H1 (cell line): ENCODE measurements at regions not wholly inside any gene's neighbourhood (a gene's known extent, or its start where the extent isn't known, plus 50 kb on each side); places are given as distances from the start of the nearest gene placed in this dataset.

Experiments used
- ASH2L ChIP-seq: fragments of 200-600, 300-600 bp; sonication (generic); IDR thresholded peaks from one replicate; pipeline ENCODE4 v1.7.1; 2017; ENCODE audit warnings: low read length
- BACH1 ChIP-seq: IDR thresholded peaks from 2 replicates; pipeline ENCODE4 v1.6.1; 2012; ENCODE audit warnings: low read length, improper control_type of control experiment
- CHD1 ChIP-seq: IDR thresholded peaks from 2 replicates; pipeline ENCODE4 v1.6.1; 2012; ENCODE audit warnings: low read depth, low read length, improper control_type of control experiment
- CHD7 ChIP-seq: fragments of 300-600 bp; sonication (generic); IDR thresholded peaks from 2 replicates; pipeline ENCODE4 v1.7.1; 2012; ENCODE audit warnings: low read length, moderate library complexity, mild to moderate bottlenecking, inconsistent platforms; ENCODE audit not compliant: insufficient replicate concordance
- RAD21 ChIP-seq, 2 experiments: IDR thresholded peaks in 1 of 2; conservative IDR thresholded peaks in 1 of 2; 2 replicates each; pipeline ENCODE4 v1.6.1; 2011; ENCODE audit warnings: low read depth in 2 of 2, low read length in 2 of 2, improper control_type of control experiment in 1 of 2, inconsistent platforms in 1 of 2, mild to moderate bottlenecking in 1 of 2, moderate library complexity in 1 of 2
- SIRT6 ChIP-seq: IDR thresholded peaks from one replicate; pipeline ENCODE4 v1.7.1; 2012; ENCODE audit warnings: low read length, inconsistent platforms
- SRF ChIP-seq: IDR thresholded peaks from 2 replicates; pipeline ENCODE4 v1.6.1; 2011; ENCODE audit warnings: mild to moderate bottlenecking, low read depth, low read length, moderate library complexity
- TAF1 ChIP-seq: IDR thresholded peaks from 2 replicates; pipeline ENCODE4 v1.6.1; 2011; ENCODE audit warnings: mild to moderate bottlenecking, low read depth, low read length
- ZNF274 ChIP-seq: IDR thresholded peaks from 2 replicates; pipeline ENCODE4 v1.7.0; 2012; ENCODE audit warnings: low read length, borderline replicate concordance; ENCODE audit errors: extremely low read depth

GRCh38 chrX:106286053-106286650, 118.0 kb downstream of the PWWP3B start (continued):
- TF ChIP-seq RAD21 (IDR thresholded peaks at IDR 0.05 in 1 of 2, conservative IDR thresholded peaks at IDR 0.05 in 1 of 2; ENCODE audit: low read depth in 2 of 2, low read length in 2 of 2) (no peak), CHD1 (no peak), SRF (no peak), BACH1 (no peak), CHD7 (no peak), TAF1 (no peak), ASH2L (no peak), SIRT6 (no peak), ZNF274 (no peak)
